NCI-H526 (cell line): ENCODE measurements at regions not wholly inside any gene's neighbourhood (a gene's known extent, or its start where the extent isn't known, plus 50 kb on each side); places are given as distances from the start of the nearest gene placed in this dataset.

Experiments
- DNase-seq, 2 experiments: peaks; one replicate each; lab custom pipeline; 2025; lab: John Stamatoyannopoulos, UW

- no peak for DNase-seq
These were observed 78.6 kb downstream of the ZIC5 start for GRCh38 chr13:99892866-99893504.

- DNase-seq = peak; percentile 68 to 74
These were observed 79.4 kb downstream of the ZIC5 start for GRCh38 chr13:99892196-99892613.

- DNase-seq = no peak
These were observed 84.9 kb downstream of the ZIC5 start for GRCh38 chr13:99886706-99887105.

- no peak for DNase-seq
These were observed 86.7 kb downstream of the ZIC5 start for GRCh38 chr13:99884913-99885312.

- DNase-seq = peak in 1 of 2 experiments; percentile 49
These were observed 87.8 kb downstream of the ZIC5 start for GRCh38 chr13:99883805-99884204.

GRCh38 chr13:99878921-99879610 lies 92.5 kb downstream of the ZIC5 start:
- no peak for DNase-seq

GRCh38 chr13:99876651-99877050 lies 94.9 kb downstream of the ZIC5 start:
- no peak for DNase-seq

- no peak for DNase-seq
These were observed 96.2 kb downstream of the ZIC5 start for GRCh38 chr13:99875391-99875790.

GRCh38 chr13:99873832-99874430 lies 97.6 kb downstream of the ZIC5 start:
- no peak for DNase-seq

- DNase-seq = no peak
These were observed 98.4 kb downstream of the ZIC5 start for GRCh38 chr13:99873141-99873540.

- peak in 1 of 2 experiments; percentile 56 for DNase-seq
These were observed 100.2 kb downstream of the ZIC5 start for GRCh38 chr13:99871249-99871898.

GRCh38 chr13:99870541-99870940 lies 101.0 kb downstream of the ZIC5 start:
- DNase-seq = peak; percentile 78

- no peak for DNase-seq
These were observed 101.7 kb downstream of the ZIC5 start for GRCh38 chr13:99869830-99870229.

GRCh38 chr13:99868767-99869166 lies 102.8 kb downstream of the ZIC5 start:
- no peak for DNase-seq

GRCh38 chr13:99867535-99868257 lies 103.9 kb downstream of the ZIC5 start:
- no peak for DNase-seq

GRCh38 chr13:99866781-99867180 lies 104.8 kb downstream of the ZIC5 start:
- no peak for DNase-seq

GRCh38 chr13:99865420-99865930 lies 106.1 kb downstream of the ZIC5 start:
- DNase-seq = peak; percentile 73 to 83

GRCh38 chr13:99864627-99864990 lies 107.0 kb downstream of the ZIC5 start:
- DNase-seq = no peak

GRCh38 chr13:99863789-99864626 lies 107.6 kb downstream of the ZIC5 start:
- DNase-seq = no peak

GRCh38 chr13:99862244-99862643 lies 109.3 kb downstream of the ZIC5 start:
- DNase-seq = no peak

GRCh38 chr13:99861771-99862170 lies 109.8 kb downstream of the ZIC5 start:
- DNase-seq = no peak
